ENCODE measurements at regions not wholly inside any gene's neighbourhood (a gene's known extent, or its start where the extent isn't known, plus 50 kb on each side); places are given as distances from the start of the nearest gene placed in this dataset.

DNA sequence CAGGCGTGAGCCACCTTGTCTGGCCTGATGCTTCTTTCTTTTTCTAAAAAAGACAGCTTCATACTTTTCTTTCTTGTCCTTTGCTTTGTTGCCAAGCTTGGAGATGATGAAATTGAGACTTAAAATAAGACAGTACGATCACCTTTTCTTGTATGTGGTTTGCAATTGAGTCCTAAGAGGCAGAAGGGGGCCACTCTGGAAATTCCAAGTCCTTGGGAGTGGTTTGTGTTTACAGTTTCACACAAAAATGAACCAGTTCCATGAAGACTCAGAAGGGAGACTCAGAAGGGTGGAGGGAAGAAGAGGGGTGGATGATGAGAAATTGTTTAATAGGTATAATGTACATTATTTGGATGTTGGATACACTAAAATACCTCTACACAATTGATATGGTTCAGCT is 70.7 kb upstream of the TNS3 start:
- Histone ChIP-seq H3K4me1 (ENCODE audit: control insufficient read depth in 2 of 2, insufficient read depth in 2 of 2, low read length in 2 of 2) (peaks cover 13 to 17% of the 10 kb centered on the region in 2 donors), H3K27me3 (replicated peaks in 1 of 4; ENCODE audit: control extremely low read depth in 1 of 4, control insufficient read depth in 3 of 4, insufficient read depth in 4 of 4, low read length in 3 of 4) (no peaks in the 10 kb centered on the region), H3K4me3 (ENCODE audit: control extremely low read depth in 1 of 5, extremely low read depth in 1 of 5, insufficient read depth in 1 of 5, low read depth in 2 of 5, low read length in 4 of 5) (no peak overlapping the region), H3K36me3 (replicated peaks in 1 of 2; ENCODE audit: control extremely low read depth in 1 of 2, control insufficient read depth in 1 of 2, extremely low read depth in 1 of 2, insufficient read depth in 2 of 2, low read length in 1 of 2) (no peaks in the 10 kb centered on the region), H4K20me1 (ENCODE audit: control insufficient read depth, insufficient read depth, low read length, poor library complexity, severe bottlenecking) (no peaks in the 10 kb centered on the region), H3K79me2 (ENCODE audit: control insufficient read depth, insufficient read depth, low read length) (no peaks in the 10 kb centered on the region), H3K9me3 (ENCODE audit: control extremely low read depth in 1 of 3, control insufficient read depth in 2 of 3, insufficient read depth in 1 of 3, low read length in 2 of 3) (no peaks in the 10 kb centered on the region), H3K4me2 (replicated peaks; ENCODE audit: low read depth, low read length, poor library complexity, severe bottlenecking) (no peak overlapping the region), H2AFZ (ENCODE audit: insufficient read depth, low read depth, low read length, poor library complexity, severe bottlenecking) (no peak overlapping the region), H3K27ac (ENCODE audit: low read length in 2 of 2) (no peak overlapping the region), H3K9ac (ENCODE audit: low read length) (no peak overlapping the region)
- POLR2A ChIA-PET: no interaction called here
- 100% methylated on average over 1 of the region's 2 CpGs for WGBS (ENCODE audit: insufficient coverage)
- TF ChIP-seq EZH2 (IDR thresholded peaks at IDR 0.05; ENCODE audit: borderline replicate concordance, insufficient read depth, low read depth, low read length, poor library complexity, severe bottlenecking): no peak
- no peak for TF ChIP-seq CTCF (IDR thresholded peaks at IDR 0.05)
- CTCF ChIA-PET: no interaction called here
- intact Hi-C loops (cut with micrococcal nuclease): no loop called here
- Mint-ChIP-seq H3K27ac (no peak overlapping the region), H3K27me3 (no peaks in the 10 kb centered on the region), H3K4me3 (no peak overlapping the region), H3K9me3 (ENCODE audit: insufficient read depth) (no peaks in the 10 kb centered on the region), H3K4me1 (peaks cover 35% of the 10 kb centered on the region)
- no peak for ATAC-seq (ENCODE audit: low read depth)
- DNase-seq: no peak

DNA sequence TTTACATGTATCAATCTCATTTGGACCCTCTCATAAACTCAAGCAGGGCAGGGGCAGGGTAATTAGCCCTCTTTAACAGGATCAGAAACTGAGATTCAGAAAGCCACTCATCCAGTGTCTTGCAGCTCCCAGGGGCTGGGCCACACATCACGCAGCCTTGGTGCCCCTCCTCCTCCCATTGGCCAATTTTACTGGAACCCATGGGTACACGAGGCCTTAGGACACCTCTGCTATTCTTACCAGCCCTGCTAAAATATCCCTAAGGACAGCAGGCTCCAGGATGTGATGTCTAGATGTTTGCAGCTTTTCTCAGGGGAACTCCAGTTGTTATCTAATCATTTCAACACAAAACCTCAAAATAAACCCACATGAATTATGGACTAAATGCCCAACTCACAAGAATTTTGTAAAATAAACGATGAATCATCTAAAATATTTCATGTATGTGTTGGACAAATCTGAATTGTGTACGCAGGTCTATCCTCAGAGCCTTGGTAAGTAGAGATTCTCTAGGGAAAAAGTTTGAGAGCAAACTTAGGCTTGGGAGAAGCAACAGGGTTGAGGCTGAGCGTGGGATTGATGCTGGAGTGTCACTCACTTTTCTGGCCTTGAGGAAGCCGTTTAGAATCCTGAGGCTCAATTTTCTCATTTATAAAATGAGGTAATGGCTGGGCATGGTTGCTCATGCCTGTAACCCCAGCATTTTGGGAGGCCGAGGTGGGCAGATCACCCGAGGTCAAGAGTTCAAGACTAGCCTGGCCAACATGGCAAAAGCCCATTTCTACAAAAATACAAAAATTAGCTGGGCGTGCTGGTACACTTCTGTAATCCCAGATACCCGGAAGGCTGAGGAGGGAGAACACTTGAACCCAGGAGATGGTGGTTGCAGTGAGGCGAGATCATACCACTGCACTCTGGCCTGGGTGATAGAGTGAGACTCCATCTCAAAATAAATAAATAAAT is 69.7 kb upstream of the TNS3 start:
- Histone ChIP-seq H3K27me3 (replicated peaks in 1 of 4; ENCODE audit: control extremely low read depth in 1 of 4, control insufficient read depth in 3 of 4, insufficient read depth in 4 of 4, low read length in 3 of 4) (no peaks in the 10 kb centered on the region), H3K27ac (ENCODE audit: low read length in 2 of 2) (no peak overlapping the region), H2AFZ (ENCODE audit: insufficient read depth, low read depth, low read length, poor library complexity, severe bottlenecking) (no peak overlapping the region), H3K36me3 (replicated peaks in 1 of 2; ENCODE audit: control extremely low read depth in 1 of 2, control insufficient read depth in 1 of 2, extremely low read depth in 1 of 2, insufficient read depth in 2 of 2, low read length in 1 of 2) (no peaks in the 10 kb centered on the region), H3K9me3 (ENCODE audit: control extremely low read depth in 1 of 3, control insufficient read depth in 2 of 3, insufficient read depth in 1 of 3, low read length in 2 of 3) (no peaks in the 10 kb centered on the region), H3K9ac (ENCODE audit: low read length) (no peak overlapping the region), H3K4me3 (ENCODE audit: control extremely low read depth in 1 of 5, extremely low read depth in 1 of 5, insufficient read depth in 1 of 5, low read depth in 2 of 5, low read length in 4 of 5) (no peak overlapping the region), H3K4me2 (replicated peaks; ENCODE audit: low read depth, low read length, poor library complexity, severe bottlenecking) (no peak overlapping the region), H4K20me1 (ENCODE audit: control insufficient read depth, insufficient read depth, low read length, poor library complexity, severe bottlenecking) (no peaks in the 10 kb centered on the region), H3K79me2 (ENCODE audit: control insufficient read depth, insufficient read depth, low read length) (no peaks in the 10 kb centered on the region), H3K4me1 (ENCODE audit: control insufficient read depth in 2 of 2, insufficient read depth in 2 of 2, low read length in 2 of 2) (peaks cover 23 to 27% of the 10 kb centered on the region in 2 donors)
- no peak for DNase-seq
- ChIA-PET CTCF (no interaction called here), POLR2A (no interaction called here)
- Mint-ChIP-seq H3K4me1 (peaks cover 45% of the 10 kb centered on the region), H3K27ac (no peak overlapping the region), H3K4me3 (no peak overlapping the region), H3K9me3 (ENCODE audit: insufficient read depth) (no peaks in the 10 kb centered on the region), H3K27me3 (no peaks in the 10 kb centered on the region)
- intact Hi-C loops (cut with micrococcal nuclease): no loop called here
- TF ChIP-seq EZH2 (IDR thresholded peaks at IDR 0.05; ENCODE audit: borderline replicate concordance, insufficient read depth, low read depth, low read length, poor library complexity, severe bottlenecking): no peak
- TF ChIP-seq CTCF (IDR thresholded peaks at IDR 0.05): no peak
- WGBS (ENCODE audit: insufficient coverage): 75% methylated on average over 4 of the region's 11 CpGs
- ATAC-seq (ENCODE audit: low read depth): no peak
